Erythroblast (primary cell): ENCODE measurements at regions not wholly inside any gene's neighbourhood (a gene's known extent, or its start where the extent isn't known, plus 50 kb on each side); places are given as distances from the start of the nearest gene placed in this dataset.

Experiments
- GATA1 ChIP-seq: IDR thresholded peaks from 2 replicates; pipeline ENCODE4 v1.6.1; 2011; ENCODE audit warnings: low read depth, mild to moderate bottlenecking, control low read depth, low read length, moderate library complexity
- POLR2A ChIP-seq: IDR thresholded peaks from 2 replicates; pipeline ENCODE4 v1.6.1; 2011; ENCODE audit warnings: mild to moderate bottlenecking, low read length

- no peak for TF ChIP-seq POLR2A
- no peak for TF ChIP-seq GATA1
These were observed 610.7 kb downstream of the NPHP4 start for GRCh38 chr1:5381491-5381890.
